ENCODE measurements at regions not wholly inside any gene's neighbourhood (a gene's known extent, or its start where the extent isn't known, plus 50 kb on each side); places are given as distances from the start of the nearest gene placed in this dataset.

- no peak for DNase-seq
Measured at GRCh38 chr18:54020156-54020745, 204.2 kb downstream of the MBD2 start.

GRCh38 chr18:54019641-54020040 lies 204.8 kb downstream of the MBD2 start:
- DNase-seq, result no peak

GRCh38 chr18:54013452-54013851 lies 211.0 kb downstream of the MBD2 start:
- no peak for DNase-seq

DNA sequence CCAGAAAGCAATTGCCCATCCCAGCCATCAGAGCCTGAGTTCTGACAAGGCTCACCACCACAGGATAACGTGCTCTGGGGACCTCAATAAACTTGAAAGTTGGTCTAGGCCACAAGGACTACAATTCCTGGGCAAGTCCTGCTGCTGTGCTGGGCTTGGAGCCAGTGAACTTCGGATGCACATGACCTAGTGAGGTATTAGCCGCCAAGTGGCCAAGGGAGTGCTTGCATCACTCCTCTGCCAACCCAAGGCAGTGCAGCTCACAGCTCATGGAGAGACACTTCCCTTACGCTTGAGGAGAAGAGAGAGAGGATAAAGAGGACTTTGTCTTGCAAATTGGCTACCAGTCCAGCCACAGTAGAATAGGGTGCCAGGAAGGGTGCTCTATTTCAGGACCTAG lies 219.6 kb downstream of the MBD2 start:
- no peak for DNase-seq

DNA sequence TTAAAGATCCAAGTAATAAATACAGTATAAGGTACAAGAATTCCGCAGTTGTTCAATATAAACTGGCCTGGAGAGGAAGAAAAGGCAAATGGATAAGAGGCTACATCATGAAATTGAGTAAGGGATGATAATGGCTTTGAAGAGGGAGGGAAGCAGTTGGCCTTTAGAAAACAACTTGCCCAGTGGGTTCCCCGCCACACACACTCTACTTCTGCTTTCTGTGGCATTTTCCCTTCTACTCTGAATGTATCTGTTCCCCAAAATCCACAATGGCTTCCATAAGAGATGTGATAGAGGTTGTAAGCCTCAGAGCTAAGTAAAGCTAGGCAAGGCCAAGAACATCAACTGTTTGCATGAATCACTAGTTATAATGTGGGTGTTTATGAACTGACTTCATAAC lies 221.3 kb downstream of the MBD2 start:
- no peak for DNase-seq

DNA sequence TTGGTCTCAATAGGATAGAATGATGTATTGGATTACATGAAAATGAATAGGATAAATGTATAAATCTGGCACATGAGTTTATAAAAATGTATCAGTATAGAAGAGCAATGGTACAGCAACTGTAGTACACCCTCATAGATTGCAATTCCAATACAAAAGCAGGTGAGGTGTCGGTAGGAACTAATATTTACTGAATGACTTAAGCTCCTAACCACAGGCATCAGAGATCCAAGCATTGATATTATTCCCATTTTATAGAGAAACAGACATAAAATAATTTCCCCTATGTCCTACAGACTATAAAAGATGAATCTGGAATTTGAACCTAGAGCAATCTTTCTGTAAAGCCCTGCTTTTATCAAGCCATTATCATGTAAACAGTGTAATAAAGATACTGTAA lies 227.4 kb downstream of the MBD2 start:
- DNase-seq, result no peak

- no peak for DNase-seq
Measured at GRCh38 chr18:53994016-53994415, 230.5 kb downstream of the MBD2 start.

- no peak for DNase-seq
Measured at GRCh38 chr18:53991805-53992204, 232.7 kb downstream of the MBD2 start.

GRCh38 chr18:53991202-53991601 lies 233.3 kb downstream of the MBD2 start:
- no peak for DNase-seq

DNA sequence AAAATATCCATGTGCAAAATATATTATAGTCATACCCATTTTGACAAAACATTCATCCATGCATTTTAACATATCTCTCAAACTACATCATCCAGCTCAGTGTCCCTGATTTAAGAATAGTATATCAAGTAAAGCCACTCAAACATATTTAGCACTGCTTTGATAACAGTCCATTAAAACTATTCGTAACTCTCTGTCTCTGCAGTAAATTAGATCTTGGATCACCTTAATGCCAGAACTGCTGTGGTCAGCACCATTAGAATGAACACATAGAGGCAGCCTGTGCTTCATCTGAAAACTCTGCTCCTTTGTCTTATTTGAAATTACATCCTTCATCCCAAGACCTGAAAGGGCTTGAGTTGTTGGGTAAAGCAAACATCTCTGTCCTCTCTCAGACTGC lies 234.0 kb downstream of the MBD2 start:
- no peak for DNase-seq

- no peak for DNase-seq
Measured at GRCh38 chr18:53984021-53984420, 240.4 kb downstream of the MBD2 start.

DNA sequence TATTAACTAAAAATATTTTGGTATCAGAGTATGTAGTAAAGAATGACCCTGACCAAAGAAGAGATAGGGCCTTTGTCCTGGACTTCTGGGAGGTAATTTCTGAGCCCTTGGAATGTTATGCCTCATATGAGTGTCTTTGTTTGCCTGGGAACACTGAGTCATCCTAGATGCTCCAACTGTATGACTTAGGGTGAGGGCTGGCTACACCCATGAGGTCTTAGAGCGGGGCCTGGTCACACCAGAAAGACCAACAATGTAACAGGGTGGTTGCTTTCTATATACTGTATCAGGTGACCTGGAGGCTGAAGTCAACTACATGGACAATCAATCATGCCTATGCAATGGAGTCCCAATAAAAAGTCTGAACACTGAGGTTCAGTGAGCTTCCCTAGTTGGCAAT lies 253.1 kb downstream of the MBD2 start:
- DNase-seq, result no peak

GRCh38 chr18:53952700-53953099 lies 271.8 kb downstream of the MBD2 start:
- no peak for DNase-seq

DNA sequence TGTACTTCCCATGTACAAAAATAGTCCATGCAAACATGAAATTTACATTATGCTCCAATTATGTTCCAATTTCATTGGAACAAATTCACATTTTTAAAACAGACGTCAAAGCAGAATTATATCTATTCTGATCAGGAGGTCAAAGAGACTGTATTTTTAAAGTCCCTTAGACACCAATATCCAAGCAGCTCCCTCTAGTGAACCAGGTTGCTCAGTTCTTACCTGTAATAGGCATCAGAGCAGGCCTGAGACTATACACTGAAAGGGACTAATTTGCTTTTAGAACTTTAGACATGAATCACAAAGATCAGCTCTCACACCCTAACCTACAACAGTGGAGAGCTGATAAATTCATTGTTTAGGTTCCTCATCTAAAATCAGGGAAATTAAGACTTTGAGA lies 273.9 kb downstream of the MBD2 start:
- no peak for DNase-seq

DNA sequence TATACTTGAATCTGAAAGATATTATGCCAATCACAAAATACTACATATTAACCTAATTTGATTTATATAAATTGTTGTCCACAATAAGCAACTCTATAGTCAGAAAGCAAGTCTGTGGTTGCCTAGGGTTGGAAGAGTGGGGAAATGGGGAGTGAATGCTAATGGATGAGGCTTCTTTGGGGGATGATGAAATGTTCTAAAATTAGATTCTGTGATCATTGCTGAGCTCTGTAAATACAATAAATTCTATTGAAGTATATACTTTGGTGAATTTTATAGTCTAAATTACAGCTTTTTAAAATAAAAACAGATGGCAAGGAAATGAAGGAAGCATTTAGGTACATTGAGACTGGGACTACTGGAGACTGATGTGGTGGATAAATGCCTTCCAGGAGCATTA lies 275.5 kb downstream of the MBD2 start:
- DNase-seq, result no peak

- DNase-seq, result no peak
Measured at GRCh38 chr18:53947092-53947640, 277.3 kb downstream of the MBD2 start.

DNA sequence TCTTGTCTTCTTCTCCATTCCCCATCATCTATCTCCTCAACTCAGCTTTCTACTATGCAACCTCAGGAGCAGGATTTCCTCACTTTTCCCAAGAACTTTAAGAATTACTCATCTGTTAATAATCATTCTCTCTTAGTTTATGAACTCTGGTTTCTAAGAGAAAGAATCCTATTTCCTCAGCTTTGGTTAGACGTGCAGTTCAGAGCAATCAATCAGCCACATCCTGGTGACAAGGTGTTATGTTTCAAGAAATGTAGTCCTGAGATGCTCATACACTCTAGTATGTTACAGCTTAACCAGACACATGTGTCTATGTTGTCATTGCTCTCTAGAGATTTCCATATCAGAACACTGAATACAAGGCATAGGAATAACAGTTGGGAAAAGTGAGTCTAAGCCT lies 277.9 kb downstream of the MBD2 start:
- DNase-seq, result no peak

GRCh38 chr18:53944721-53945120 lies 279.7 kb downstream of the MBD2 start:
- no peak for DNase-seq

GRCh38 chr18:53943326-53943860 lies 281.1 kb downstream of the MBD2 start:
- no peak for DNase-seq

- peak; percentile 9 for DNase-seq
Measured at GRCh38 chr18:53941601-53942338, 282.7 kb downstream of the MBD2 start.

DNA sequence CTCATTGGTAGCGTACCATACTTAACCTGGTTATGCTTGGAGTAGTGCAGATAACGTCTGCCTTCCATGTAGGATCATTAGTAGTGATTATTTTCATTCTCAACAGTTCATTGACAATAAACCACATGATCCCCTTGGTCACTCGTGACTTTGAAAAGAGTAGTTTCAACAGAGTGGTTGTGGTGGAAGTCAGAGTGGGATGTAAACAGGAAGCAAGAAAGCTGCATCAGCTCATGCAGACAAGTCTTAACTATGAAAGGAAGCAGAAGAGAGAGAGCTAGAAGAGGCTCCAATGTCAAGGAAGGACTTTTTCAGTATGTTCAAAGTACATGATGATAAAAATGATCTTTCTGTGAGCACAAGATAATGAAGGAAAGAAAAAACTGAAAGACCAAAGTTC lies 287.4 kb downstream of the MBD2 start:
- no peak for DNase-seq

GRCh38 chr18:53935803-53936202 lies 288.7 kb downstream of the MBD2 start:
- no peak for DNase-seq

GRCh38 chr18:53935399-53935798 lies 289.1 kb downstream of the MBD2 start:
- no peak for DNase-seq

DNA sequence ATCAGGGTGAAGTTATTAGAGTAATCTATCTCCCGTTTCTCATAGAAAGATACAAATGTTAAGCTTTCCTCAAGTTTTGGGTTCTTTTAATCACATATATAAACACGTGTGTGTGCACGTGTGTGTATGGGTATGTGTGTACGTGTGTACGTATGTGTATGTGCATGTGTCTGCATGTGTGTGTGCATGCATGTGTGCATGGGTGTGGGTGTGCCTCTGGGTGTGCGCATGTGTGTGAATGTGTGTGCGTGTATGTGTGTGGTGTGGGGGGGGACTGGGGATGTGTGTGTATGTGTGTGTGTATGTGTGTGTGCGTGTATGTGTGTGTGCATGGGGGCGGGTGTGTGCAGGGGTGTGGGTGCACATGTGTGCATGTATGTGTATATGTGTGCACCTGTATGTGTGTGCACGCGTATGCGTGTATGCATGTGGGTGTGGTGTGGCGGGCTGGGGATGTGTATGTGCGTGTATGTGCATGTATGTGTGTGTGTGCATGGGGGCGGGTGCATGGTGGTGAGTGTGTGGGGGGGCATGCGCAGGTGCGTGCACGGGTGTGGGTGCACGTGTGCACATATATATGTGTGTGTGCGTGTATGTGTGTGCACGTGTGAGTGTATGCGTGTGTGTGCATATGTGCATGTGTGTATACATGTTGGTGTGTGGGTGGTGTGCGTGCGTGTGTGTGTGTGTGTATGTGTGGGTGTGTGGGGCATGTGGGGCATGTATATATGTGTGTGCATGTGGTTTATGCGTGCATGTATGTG lies 304.0 kb downstream of the MBD2 start:
- DNase-seq, result no peak

Data from hematopoietic multipotent progenitor cell treated with erythropoietin and hydrocortisone succinate and interleukin-3 and kit ligand, for 6 days (in vitro differentiated cells).